ENCODE measurements at regions not wholly inside any gene's neighbourhood (a gene's known extent, or its start where the extent isn't known, plus 50 kb on each side); places are given as distances from the start of the nearest gene placed in this dataset.

- TF ChIP-seq POLR2A (IDR thresholded peaks at IDR 0.05) = no peak
- no peak for TF ChIP-seq CTCF (IDR thresholded peaks at IDR 0.05)
Observed at GRCh38 chr12:124423761-124424515, 129.0 kb downstream of the RFLNA start.
